PFSK-1 (cell line): ENCODE measurements at regions not wholly inside any gene's neighbourhood (a gene's known extent, or its start where the extent isn't known, plus 50 kb on each side); places are given as distances from the start of the nearest gene placed in this dataset.

Experiments used
- FOXP2 ChIP-seq: optimal IDR thresholded peaks from 2 replicates; pipeline ENCODE3; 2011; ENCODE audit warnings: borderline replicate concordance, control low read depth, inconsistent platforms; ENCODE audit not compliant: insufficient read depth; ENCODE audit errors: extremely low read length, extremely low read depth
- POLR2AphosphoS5 ChIP-seq: IDR thresholded peaks from 2 replicates; pipeline ENCODE4 v1.6.1; 2012; ENCODE audit warnings: low read depth, mild to moderate bottlenecking, control low read depth, low read length, moderate library complexity
- REST ChIP-seq, 2 experiments: IDR thresholded peaks; 2 replicates each; pipeline versions ENCODE4 v1.6.1 to v1.8.0; 2011 to 2012; ENCODE audit warnings: low read depth in 2 of 2, low read length in 2 of 2, control low read depth in 1 of 2, inconsistent platforms in 1 of 2, mild to moderate bottlenecking in 1 of 2, moderate library complexity in 1 of 2; ENCODE audit not compliant: insufficient read depth in 1 of 2
- SIN3A ChIP-seq: IDR thresholded peaks from 2 replicates; pipeline ENCODE4 v1.6.1; 2012; ENCODE audit warnings: mild to moderate bottlenecking, low read length, moderate library complexity, borderline replicate concordance; ENCODE audit not compliant: insufficient read depth
- TAF1 ChIP-seq: IDR thresholded peaks from 2 replicates; pipeline ENCODE4 v1.6.1; 2012; ENCODE audit warnings: low read length, control low read depth, borderline replicate concordance; ENCODE audit not compliant: insufficient read depth

- TF ChIP-seq SIN3A = no peak
- no peak for TF ChIP-seq REST (IDR thresholded peaks at IDR 0.05; ENCODE audit: insufficient read depth in 1 of 2, low read depth in 2 of 2, low read length in 2 of 2)
- no peak for TF ChIP-seq POLR2AphosphoS5
- TF ChIP-seq FOXP2 = no peak
- no peak for TF ChIP-seq TAF1
These were observed 72.1 kb downstream of the FOXA2 start for GRCh38 chr20:22511943-22512910.

GRCh38 chr20:22509843-22510147 lies 74.6 kb downstream of the FOXA2 start:
- TF ChIP-seq REST (IDR thresholded peaks at IDR 0.05; ENCODE audit: insufficient read depth in 1 of 2, low read depth in 2 of 2, low read length in 2 of 2) (no peak), FOXP2 (no peak), POLR2AphosphoS5 (no peak), TAF1 (no peak), SIN3A (no peak)

GRCh38 chr20:22509090-22509842 lies 75.1 kb downstream of the FOXA2 start:
- TF ChIP-seq TAF1 = no peak
- no peak for TF ChIP-seq POLR2AphosphoS5
- no peak for TF ChIP-seq REST (IDR thresholded peaks at IDR 0.05; ENCODE audit: insufficient read depth in 1 of 2, low read depth in 2 of 2, low read length in 2 of 2)
- no peak for TF ChIP-seq FOXP2
- TF ChIP-seq SIN3A = no peak

GRCh38 chr20:22508426-22508825 lies 75.9 kb downstream of the FOXA2 start:
- no peak for TF ChIP-seq POLR2AphosphoS5
- TF ChIP-seq SIN3A = no peak
- no peak for TF ChIP-seq REST (IDR thresholded peaks at IDR 0.05; ENCODE audit: insufficient read depth in 1 of 2, low read depth in 2 of 2, low read length in 2 of 2)
- no peak for TF ChIP-seq FOXP2
- no peak for TF ChIP-seq TAF1
